Caco-2 (cell line): ENCODE measurements at regions not wholly inside any gene's neighbourhood (a gene's known extent, or its start where the extent isn't known, plus 50 kb on each side); places are given as distances from the start of the nearest gene placed in this dataset. TPM values are rescaled to one million over a fixed set of nuclear protein-coding genes. Genes with fewer than 3 reads are reported as not detected.

Source experiments
- BruUV-seq: library from RNA; stranded (reverse); fragments of 400-500 nt; replicated peaks from 2 replicates; lab custom pipeline; 2021; lab: Mats Ljungman, UMichigan
- CTCF ChIA-PET: fragments of 300-600 bp; sonication (Branson Sonifier 250); formaldehyde crosslinking; loops from one replicate; lab custom pipeline; 2022; ENCODE audit warnings: antibody characterized with exemption; lab: Charles Lee
- POLR2A ChIA-PET: fragments of 300-600 bp; sonication (Branson Sonifier 250); formaldehyde crosslinking; loops from one replicate; lab custom pipeline; 2022; ENCODE audit warnings: antibody characterized with exemption; lab: Charles Lee
- DNase-seq, 2 experiments: peaks; one replicate each; pipeline versions ENCODE4 v3.0.0 to v3.0.0-alpha.2; 2020 to 2022
- H3K27me3 ChIP-seq: replicated peaks from 2 replicates; pipeline ENCODE4 v1.6.0; 2011; ENCODE audit warnings: low read length; ENCODE audit not compliant: control insufficient read depth, insufficient read depth
- H3K36me3 ChIP-seq: 2 replicates; pipeline ENCODE4 v1.5.1; 2011; ENCODE audit warnings: low read length; ENCODE audit not compliant: control insufficient read depth, insufficient read depth
- H3K4me1 ChIP-seq: fragments of 250-450 bp; sonication (Bioruptor Pico); 2 replicates; pipeline ENCODE4 v1.5.1; 2020; ENCODE audit warnings: mild to moderate bottlenecking
- H3K4me3 ChIP-seq: 2 replicates; pipeline ENCODE4 v1.5.1; 2011; ENCODE audit warnings: low read depth, mild to moderate bottlenecking, control low read depth, low read length
- H3K9me3 ChIP-seq: fragments of 250-450 bp; sonication (Bioruptor Pico); 2 replicates; pipeline ENCODE4 v1.5.1; 2020; ENCODE audit warnings: mild to moderate bottlenecking, moderate library complexity
- H3K27ac Mint-ChIP-seq: one replicate; pipeline ENCODE4 v1.8.0; 2022; ENCODE audit warnings: mixed read lengths; ENCODE audit not compliant: unreplicated experiment
- H3K27me3 Mint-ChIP-seq: one replicate; pipeline ENCODE4 v1.8.0; 2022; ENCODE audit warnings: mixed read lengths; ENCODE audit not compliant: insufficient read depth, unreplicated experiment
- H3K36me3 Mint-ChIP-seq: one replicate; pipeline ENCODE4 v1.8.0; 2022; ENCODE audit warnings: mild to moderate bottlenecking, mixed read lengths; ENCODE audit not compliant: insufficient read depth, unreplicated experiment
- H3K4me1 Mint-ChIP-seq: one replicate; pipeline ENCODE4 v1.8.0; 2022; ENCODE audit warnings: low read depth, mixed read lengths; ENCODE audit not compliant: unreplicated experiment
- H3K4me3 Mint-ChIP-seq: one replicate; pipeline ENCODE4 v1.8.0; 2022; ENCODE audit warnings: mild to moderate bottlenecking, moderate library complexity, mixed read lengths; ENCODE audit not compliant: unreplicated experiment
- H3K9me3 Mint-ChIP-seq: one replicate; pipeline ENCODE4 v1.8.0; 2022; ENCODE audit warnings: mixed read lengths; ENCODE audit not compliant: unreplicated experiment
- intact Hi-C: fragments of 100-400 bp; cut with micrococcal nuclease; formaldehyde crosslinking; loops from one replicate; pipeline ENCODE4 v1.10.0; 2022; ENCODE audit not compliant: unreplicated experiment
- microRNA-seq: library from miRNA; unstranded; fragments of <30 nt; microRNA quantifications from one replicate; pipeline ENCODE4 v1.2.0, GENCODE V29; 2022
- TF ChIP-seq, protein P1 (sequence below), 2 experiments: fragments of 200-600 bp in 1 of 2; IDR thresholded peaks; 1 replicate in 1 of 2; 2 replicates in 1 of 2; pipeline versions ENCODE4 v1.5.1 to v1.8.0; 2011 to 2022; ENCODE audit warnings: antibody characterized with exemption in 1 of 2, control low read depth in 1 of 2, inconsistent platforms in 1 of 2, low read depth in 1 of 2, low read length in 1 of 2, mild to moderate bottlenecking in 1 of 2, moderate library complexity in 1 of 2; ENCODE audit not compliant: insufficient read depth in 1 of 2, severe bottlenecking in 1 of 2, unreplicated experiment in 1 of 2

- no peaks in the 10 kb centered on the region for H3K4me1 ChIP-seq
- H3K4me3 Mint-ChIP-seq: no peak overlapping the region
- no peaks in the 10 kb centered on the region for H3K36me3 ChIP-seq
- intact Hi-C loops: no loop called here
- H3K36me3 Mint-ChIP-seq: peaks cover 6% of the 10 kb centered on the region
- peaks cover 4% of the 10 kb centered on the region; the same call in 1 of the 2 replicates for H3K9me3 ChIP-seq
- no peaks in the 10 kb centered on the region for H3K27me3 Mint-ChIP-seq
- H3K27ac Mint-ChIP-seq: no peak overlapping the region
- no TSS peak for BruUV-seq
- ChIA-PET POLR2A (no interaction called here), CTCF (no interaction called here)
- DNase-seq: no peak
- H3K4me3 ChIP-seq: no peak overlapping the region
- no peaks in the 10 kb centered on the region for H3K27me3 ChIP-seq
- H3K4me1 Mint-ChIP-seq: peaks cover 9% of the 10 kb centered on the region
- H3K9me3 Mint-ChIP-seq: peaks cover 11% of the 10 kb centered on the region
- TF ChIP-seq, protein P1, sequence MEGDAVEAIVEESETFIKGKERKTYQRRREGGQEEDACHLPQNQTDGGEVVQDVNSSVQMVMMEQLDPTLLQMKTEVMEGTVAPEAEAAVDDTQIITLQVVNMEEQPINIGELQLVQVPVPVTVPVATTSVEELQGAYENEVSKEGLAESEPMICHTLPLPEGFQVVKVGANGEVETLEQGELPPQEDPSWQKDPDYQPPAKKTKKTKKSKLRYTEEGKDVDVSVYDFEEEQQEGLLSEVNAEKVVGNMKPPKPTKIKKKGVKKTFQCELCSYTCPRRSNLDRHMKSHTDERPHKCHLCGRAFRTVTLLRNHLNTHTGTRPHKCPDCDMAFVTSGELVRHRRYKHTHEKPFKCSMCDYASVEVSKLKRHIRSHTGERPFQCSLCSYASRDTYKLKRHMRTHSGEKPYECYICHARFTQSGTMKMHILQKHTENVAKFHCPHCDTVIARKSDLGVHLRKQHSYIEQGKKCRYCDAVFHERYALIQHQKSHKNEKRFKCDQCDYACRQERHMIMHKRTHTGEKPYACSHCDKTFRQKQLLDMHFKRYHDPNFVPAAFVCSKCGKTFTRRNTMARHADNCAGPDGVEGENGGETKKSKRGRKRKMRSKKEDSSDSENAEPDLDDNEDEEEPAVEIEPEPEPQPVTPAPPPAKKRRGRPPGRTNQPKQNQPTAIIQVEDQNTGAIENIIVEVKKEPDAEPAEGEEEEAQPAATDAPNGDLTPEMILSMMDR (IDR thresholded peaks at IDR 0.05; ENCODE audit: insufficient read depth in 1 of 2, low read depth in 1 of 2, low read length in 1 of 2, severe bottlenecking in 1 of 2, unreplicated experiment in 1 of 2): no peak
Measured at GRCh38 chr2:65485839-65486238, 53.4 kb upstream of the SPRED2 start.

GRCh38 chr2:65483763-65484162 is 51.4 kb upstream of the SPRED2 start:
- Histone ChIP-seq H3K4me3 (no peak overlapping the region), H3K36me3 (no peaks in the 10 kb centered on the region), H3K9me3 (0 out of 2 replicates have a peak, but pooled peaks cover under 1% of the 10 kb centered on the region), H3K27me3 (no peaks in the 10 kb centered on the region), H3K4me1 (no peaks in the 10 kb centered on the region)
- ChIA-PET CTCF (no interaction called here), POLR2A (no interaction called here)
- TF ChIP-seq, protein P1 (IDR thresholded peaks at IDR 0.05; ENCODE audit: insufficient read depth in 1 of 2, low read depth in 1 of 2, low read length in 1 of 2, severe bottlenecking in 1 of 2, unreplicated experiment in 1 of 2): no peak
- no peak for DNase-seq
- intact Hi-C loops: no loop called here
- no peak overlapping the region for H3K27ac Mint-ChIP-seq
- H3K4me1 Mint-ChIP-seq: no peaks in the 10 kb centered on the region
- no peak overlapping the region for H3K4me3 Mint-ChIP-seq
- H3K9me3 Mint-ChIP-seq: peaks cover 11% of the 10 kb centered on the region
- peaks cover 6% of the 10 kb centered on the region for H3K36me3 Mint-ChIP-seq
- no TSS peak for BruUV-seq
- no peaks in the 10 kb centered on the region for H3K27me3 Mint-ChIP-seq

DNA sequence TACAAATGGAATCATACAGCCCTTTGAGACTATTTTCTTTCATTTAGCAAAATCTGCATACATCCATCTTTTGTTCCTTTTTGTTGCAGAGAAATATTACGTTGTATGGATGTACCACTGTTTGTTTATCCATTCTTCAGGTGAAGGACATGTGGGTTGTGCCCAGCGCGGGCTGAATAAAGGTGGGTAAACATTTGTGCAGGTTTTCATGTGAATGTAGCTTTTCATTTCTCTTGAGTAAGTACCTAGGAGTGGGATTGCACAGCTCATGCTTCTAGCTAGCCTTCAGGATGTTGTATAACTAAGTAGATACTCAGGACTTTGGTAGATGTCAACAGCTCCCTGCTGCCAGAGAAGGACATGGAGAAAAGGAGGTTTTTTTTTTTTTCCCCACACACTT is 50.6 kb upstream of the SPRED2 start:
- no TSS peak for BruUV-seq
- H3K36me3 ChIP-seq: no peaks in the 10 kb centered on the region
- no peaks in the 10 kb centered on the region for H3K9me3 ChIP-seq
- H3K4me1 Mint-ChIP-seq: no peaks in the 10 kb centered on the region
- no peak overlapping the region for H3K27ac Mint-ChIP-seq
- H3K4me3 ChIP-seq: no peak overlapping the region
- no peaks in the 10 kb centered on the region for H3K27me3 Mint-ChIP-seq
- no peaks in the 10 kb centered on the region for H3K4me1 ChIP-seq
- ChIA-PET POLR2A (no interaction called here), CTCF (interaction anchor here (0.6 kb wide), 1 partner anchor 73 kb away, joined by 3 read pairs; no protein-coding TSS in a partner anchor)
- no peak overlapping the region for H3K4me3 Mint-ChIP-seq
- no peak for DNase-seq
- peaks cover 6% of the 10 kb centered on the region for H3K36me3 Mint-ChIP-seq
- intact Hi-C loops: no loop called here
- H3K27me3 ChIP-seq: no peaks in the 10 kb centered on the region
- TF ChIP-seq, protein P1 (IDR thresholded peaks at IDR 0.05; ENCODE audit: insufficient read depth in 1 of 2, low read depth in 1 of 2, low read length in 1 of 2, severe bottlenecking in 1 of 2, unreplicated experiment in 1 of 2): no peak
- peaks cover 4% of the 10 kb centered on the region for H3K9me3 Mint-ChIP-seq

Small RNA genes in the stretch of these regions (microRNA-seq; reads per million reads assigned to microRNA genes)
- gene MIR4778: not detected
